ENCODE measurements at regions not wholly inside any gene's neighbourhood (a gene's known extent, or its start where the extent isn't known, plus 50 kb on each side); places are given as distances from the start of the nearest gene placed in this dataset.

GRCh38 chr3:80580146-80580545 is 812.3 kb upstream of the ROBO1 start:
- no peak for TF ChIP-seq CTCF (IDR thresholded peaks at IDR 0.05)
- TF ChIP-seq POLR2A (IDR thresholded peaks at IDR 0.05) = no peak
- no peak for TF ChIP-seq EP300 (IDR thresholded peaks at IDR 0.05)

Data from tibial nerve (tissue), 4 donors.